ENCODE measurements at regions not wholly inside any gene's neighbourhood (a gene's known extent, or its start where the extent isn't known, plus 50 kb on each side); places are given as distances from the start of the nearest gene placed in this dataset.
A peak's percentile ranks its signal among the peaks of the same experiment; 100 is the strongest.
"Not testable (repeated sequence)": the region's sequence is repeated elsewhere in the genome, so short reads cannot be mapped to it uniquely, and the experiment has no call there.

GRCh38 chr10:117819304-117819703 lies 227.4 kb downstream of the RAB11FIP2 start:
- Histone ChIP-seq H3K4me3 (no peak overlapping the region), H3K4me1 (ENCODE audit: insufficient read depth) (no peaks in the 10 kb centered on the region), H3K27me3 (no peaks in the 10 kb centered on the region), H3K27ac (no peak overlapping the region), H3K9me3 (no peaks in the 10 kb centered on the region), H3K36me3 (no peaks in the 10 kb centered on the region)
- DNase-seq, result no peak
- intact Hi-C loops (cut with DNase I), result no loop called here
- TF ChIP-seq EP300 (IDR thresholded peaks at IDR 0.05) (no peak), CTCF (IDR thresholded peaks at IDR 0.05) (no peak), POLR2A (IDR thresholded peaks at IDR 0.05) (no peak)
- WGBS, 3 donors, result 51 to 66% (median 57%) methylated on average over 4 of the region's 4 CpGs

GRCh38 chr10:117823980-117824379 lies 222.8 kb downstream of the RAB11FIP2 start:
- 76 to 83% (median 76%) methylated on average over 5 of the region's 5 CpGs for WGBS, 3 donors
- no peak for TF ChIP-seq CTCF (IDR thresholded peaks at IDR 0.05)
- no peak for TF ChIP-seq EP300 (IDR thresholded peaks at IDR 0.05)
- Histone ChIP-seq H3K4me3 (no peak overlapping the region), H3K27me3 (no peaks in the 10 kb centered on the region), H3K27ac (no peak overlapping the region), H3K9me3 (no peaks in the 10 kb centered on the region), H3K4me1 (ENCODE audit: insufficient read depth) (no peaks in the 10 kb centered on the region), H3K36me3 (no peaks in the 10 kb centered on the region)
- DNase-seq, result no peak
- intact Hi-C loops (cut with DNase I), result no loop called here

- H3K27me3 ChIP-seq, result no peaks in the 10 kb centered on the region
- no peak for DNase-seq
- intact Hi-C loops (cut with DNase I), result no loop called here
- TF ChIP-seq CTCF (IDR thresholded peaks at IDR 0.05), result no peak
- TF ChIP-seq EP300 (IDR thresholded peaks at IDR 0.05), result no peak
- TF ChIP-seq POLR2A (IDR thresholded peaks at IDR 0.05), result no peak
- no peaks in the 10 kb centered on the region for H3K9me3 ChIP-seq
- H3K27ac ChIP-seq, result no peak overlapping the region
- WGBS, 3 donors, result 84 to 88% (median 84%) methylated on average over 14 of the region's 14 CpGs
- no peaks in the 10 kb centered on the region for H3K4me1 ChIP-seq (ENCODE audit: insufficient read depth)
- no peaks in the 10 kb centered on the region for H3K36me3 ChIP-seq
- H3K4me3 ChIP-seq, result no peak overlapping the region
These were observed 216.5 kb downstream of the RAB11FIP2 start for GRCh38 chr10:117830205-117830604.

GRCh38 chr10:117830787-117831212 lies 215.9 kb downstream of the RAB11FIP2 start:
- TF ChIP-seq EP300 (IDR thresholded peaks at IDR 0.05) (no peak), CTCF (IDR thresholded peaks at IDR 0.05) (no peak), POLR2A (IDR thresholded peaks at IDR 0.05) (no peak)

GRCh38 chr10:117838500-117839498 lies 207.9 kb downstream of the RAB11FIP2 start:
- WGBS, 3 donors, result 32 to 57% (median 47%) methylated on average over 31 to 36 of the region's 39 CpGs

More at GRCh38 chr10:117830787-117831212, 215.9 kb downstream of the RAB11FIP2 start:
- Histone ChIP-seq H3K9me3 (no peaks in the 10 kb centered on the region), H3K4me1 (ENCODE audit: insufficient read depth) (no peaks in the 10 kb centered on the region), H3K4me3 (no peak overlapping the region), H3K36me3 (no peaks in the 10 kb centered on the region), H3K27ac (no peak overlapping the region), H3K27me3 (no peaks in the 10 kb centered on the region)
- no peak for DNase-seq
- 70 to 82% (median 74%) methylated on average over 15 of the region's 15 CpGs for WGBS, 3 donors
- intact Hi-C loops (cut with DNase I), result no loop called here

GRCh38 chr10:117856426-117856825 lies 190.3 kb downstream of the RAB11FIP2 start:
- H3K27ac ChIP-seq; H3K4me3 ChIP-seq; H3K36me3 ChIP-seq; H3K27me3 ChIP-seq; intact Hi-C loops (cut with DNase I); H3K9me3 ChIP-seq; H3K4me1 ChIP-seq (ENCODE audit: insufficient read depth); DNase-seq: not testable (repeated sequence)
- 66 to 72% (median 72%) methylated on average over 1 of the region's 1 CpG for WGBS, 3 donors

More at GRCh38 chr10:117838500-117839498, 207.9 kb downstream of the RAB11FIP2 start:
- H3K4me1 ChIP-seq (ENCODE audit: insufficient read depth); H3K27ac ChIP-seq; H3K4me3 ChIP-seq; H3K36me3 ChIP-seq; H3K27me3 ChIP-seq; intact Hi-C loops (cut with DNase I); H3K9me3 ChIP-seq: not testable (repeated sequence)
- peak in 1 of 5 donors; percentile 13 for DNase-seq
